Keratinocyte (primary cell): ENCODE measurements at regions not wholly inside any gene's neighbourhood (a gene's known extent, or its start where the extent isn't known, plus 50 kb on each side); places are given as distances from the start of the nearest gene placed in this dataset.

Experiments used
- DNase-seq: peaks from one replicate; pipeline ENCODE4 v3.0.0-alpha.2; 2011; ENCODE audit warnings: low read depth, missing footprints, low spot score
- FAIRE-seq: peaks from 2 replicates; lab custom pipeline; 2011; peaks lifted over from hg19 to GRCh38; lab: Jason Lieb, UNC
- H2AFZ ChIP-seq: 2 replicates; pipeline ENCODE4 v1.6.0; 2012; ENCODE audit warnings: low read length, control low read depth, inconsistent platforms; ENCODE audit not compliant: control insufficient read depth
- H3K27ac ChIP-seq: 2 replicates; pipeline ENCODE4 v1.5.1; 2011; ENCODE audit warnings: low read length; ENCODE audit not compliant: control insufficient read depth, insufficient read depth
- H3K27me3 ChIP-seq: 3 replicates; pipeline ENCODE4 v1.6.0; 2011; ENCODE audit warnings: low read length; ENCODE audit not compliant: control insufficient read depth, insufficient read depth; ENCODE audit errors: extremely low read depth
- H3K36me3 ChIP-seq, 2 experiments: 2 replicates in 1 of 2; 3 replicates in 1 of 2; pipeline ENCODE4 v1.5.1; 2011; ENCODE audit warnings: low read length in 2 of 2, mild to moderate bottlenecking in 1 of 2; ENCODE audit not compliant: control insufficient read depth in 2 of 2, insufficient read depth in 2 of 2; ENCODE audit errors: extremely low read depth in 1 of 2
- H3K4me1 ChIP-seq: 3 replicates; pipeline ENCODE4 v1.5.1; 2011; ENCODE audit warnings: low read length; ENCODE audit not compliant: control insufficient read depth, insufficient read depth; ENCODE audit errors: extremely low read depth
- H3K4me2 ChIP-seq: 3 replicates; pipeline ENCODE4 v1.6.0; 2011; ENCODE audit warnings: low read depth, low read length; ENCODE audit not compliant: control insufficient read depth, insufficient read depth; ENCODE audit errors: extremely low read depth
- H3K4me3 ChIP-seq, 3 experiments: fragments of 200-600 bp in 1 of 3; sonication (generic) in 1 of 3; 2 replicates in 2 of 3; 3 replicates in 1 of 3; pipeline ENCODE4 v1.5.1; 2011 to 2016; ENCODE audit warnings: low read length in 3 of 3, mild to moderate bottlenecking in 3 of 3, control low read depth in 2 of 3, inconsistent platforms in 1 of 3, low read depth in 1 of 3, mixed read lengths in 1 of 3, mixed run types in 1 of 3, moderate library complexity in 1 of 3; ENCODE audit not compliant: control insufficient read depth in 2 of 3, insufficient read depth in 2 of 3; ENCODE audit errors: extremely low read depth in 1 of 3
- H3K79me2 ChIP-seq: 2 replicates; pipeline ENCODE4 v1.6.0; 2012; ENCODE audit warnings: low read length; ENCODE audit not compliant: control insufficient read depth, insufficient read depth
- H3K9ac ChIP-seq: 3 replicates; pipeline ENCODE4 v1.6.0; 2011; ENCODE audit warnings: low read length; ENCODE audit not compliant: control insufficient read depth, insufficient read depth; ENCODE audit errors: extremely low read depth
- H3K9me1 ChIP-seq: 3 replicates; pipeline ENCODE4 v1.6.0; 2011; ENCODE audit warnings: low read length; ENCODE audit not compliant: control insufficient read depth, insufficient read depth; ENCODE audit errors: extremely low read depth
- H3K9me3 ChIP-seq: 2 replicates; pipeline ENCODE4 v1.5.1; 2012; ENCODE audit warnings: low read depth, low read length; ENCODE audit not compliant: control insufficient read depth
- H4K20me1 ChIP-seq: 3 replicates; pipeline ENCODE4 v1.6.0; 2011; ENCODE audit warnings: low read length; ENCODE audit not compliant: control insufficient read depth, insufficient read depth; ENCODE audit errors: extremely low read depth
- EZH2 ChIP-seq: IDR thresholded peaks from one replicate; pipeline ENCODE4 v1.6.1; 2012; ENCODE audit warnings: inconsistent platforms, mild to moderate bottlenecking, low read length, moderate library complexity
- dilution Hi-C: fragments of 300-500 bp; cut with MboI; formaldehyde crosslinking; loops from one replicate; pipeline ENCODE4 v1.7.0; 2020; ENCODE audit warnings: low sequenced_read_pairs; ENCODE audit not compliant: extremely low pct_ligation_motif_present
- TF ChIP-seq, protein P1 (sequence below), 3 experiments: IDR thresholded peaks in 1 of 3; conservative IDR thresholded peaks in 1 of 3; optimal IDR thresholded peaks in 1 of 3; 2 replicates in 2 of 3; 3 replicates in 1 of 3; pipeline versions ENCODE3 to v1.5.1; 2011; ENCODE audit warnings: low read length in 3 of 3, mild to moderate bottlenecking in 3 of 3, moderate library complexity in 2 of 3, control low read depth in 1 of 3, inconsistent platforms in 1 of 3; ENCODE audit not compliant: insufficient read depth in 2 of 3; ENCODE audit errors: extremely low read depth in 1 of 3

- no peak overlapping the region for H3K27ac ChIP-seq
- H3K79me2 ChIP-seq, result no peaks in the 10 kb centered on the region
- no peak overlapping the region for H3K4me2 ChIP-seq
- H3K36me3 ChIP-seq, result no peaks in the 10 kb centered on the region
- no peaks in the 10 kb centered on the region for H3K9me3 ChIP-seq
- DNase-seq (no peak), FAIRE-seq (no peak)
- H3K4me1 ChIP-seq, result no peaks in the 10 kb centered on the region
- no peaks in the 10 kb centered on the region for H3K27me3 ChIP-seq
- H3K9ac ChIP-seq, result no peak overlapping the region
- dilution Hi-C loops, result no loop called here
- H3K9me1 ChIP-seq, result no peaks in the 10 kb centered on the region
- H2AFZ ChIP-seq, result no peak overlapping the region
- H3K4me3 ChIP-seq, result no peak overlapping the region
- TF ChIP-seq, protein P1, sequence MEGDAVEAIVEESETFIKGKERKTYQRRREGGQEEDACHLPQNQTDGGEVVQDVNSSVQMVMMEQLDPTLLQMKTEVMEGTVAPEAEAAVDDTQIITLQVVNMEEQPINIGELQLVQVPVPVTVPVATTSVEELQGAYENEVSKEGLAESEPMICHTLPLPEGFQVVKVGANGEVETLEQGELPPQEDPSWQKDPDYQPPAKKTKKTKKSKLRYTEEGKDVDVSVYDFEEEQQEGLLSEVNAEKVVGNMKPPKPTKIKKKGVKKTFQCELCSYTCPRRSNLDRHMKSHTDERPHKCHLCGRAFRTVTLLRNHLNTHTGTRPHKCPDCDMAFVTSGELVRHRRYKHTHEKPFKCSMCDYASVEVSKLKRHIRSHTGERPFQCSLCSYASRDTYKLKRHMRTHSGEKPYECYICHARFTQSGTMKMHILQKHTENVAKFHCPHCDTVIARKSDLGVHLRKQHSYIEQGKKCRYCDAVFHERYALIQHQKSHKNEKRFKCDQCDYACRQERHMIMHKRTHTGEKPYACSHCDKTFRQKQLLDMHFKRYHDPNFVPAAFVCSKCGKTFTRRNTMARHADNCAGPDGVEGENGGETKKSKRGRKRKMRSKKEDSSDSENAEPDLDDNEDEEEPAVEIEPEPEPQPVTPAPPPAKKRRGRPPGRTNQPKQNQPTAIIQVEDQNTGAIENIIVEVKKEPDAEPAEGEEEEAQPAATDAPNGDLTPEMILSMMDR (optimal IDR thresholded peaks at IDR 0.05 in 1 of 3, IDR thresholded peaks at IDR 0.05 in 1 of 3, conservative IDR thresholded peaks at IDR 0.05 in 1 of 3; ENCODE audit: extremely low read depth in 1 of 3, insufficient read depth in 2 of 3, low read length in 3 of 3), result no peak
- no peak for TF ChIP-seq EZH2
- H4K20me1 ChIP-seq, result no peaks in the 10 kb centered on the region
Observed at GRCh38 chr3:6504834-6505233, 356.1 kb upstream of the GRM7 start.

GRCh38 chr3:6508410-6508759, 352.5 kb upstream of the GRM7 start:
- no peak for FAIRE-seq
- no peak overlapping the region for H3K9ac ChIP-seq
- no peak overlapping the region for H3K4me2 ChIP-seq
- H3K4me3 ChIP-seq, result no peak overlapping the region
- dilution Hi-C loops, result no loop called here
- no peaks in the 10 kb centered on the region for H3K27me3 ChIP-seq
- no peaks in the 10 kb centered on the region for H3K4me1 ChIP-seq
- DNase-seq, result no peak
- no peaks in the 10 kb centered on the region for H4K20me1 ChIP-seq
- H3K36me3 ChIP-seq, result no peaks in the 10 kb centered on the region
- no peaks in the 10 kb centered on the region for H3K9me3 ChIP-seq
- no peak overlapping the region for H2AFZ ChIP-seq
- no peaks in the 10 kb centered on the region for H3K9me1 ChIP-seq
- no peaks in the 10 kb centered on the region for H3K79me2 ChIP-seq
- no peak for TF ChIP-seq EZH2
- TF ChIP-seq, protein P1 (optimal IDR thresholded peaks at IDR 0.05 in 1 of 3, IDR thresholded peaks at IDR 0.05 in 1 of 3, conservative IDR thresholded peaks at IDR 0.05 in 1 of 3; ENCODE audit: extremely low read depth in 1 of 3, insufficient read depth in 2 of 3, low read length in 3 of 3), result no peak
- no peak overlapping the region for H3K27ac ChIP-seq
